ENCODE measurements at regions not wholly inside any gene's neighbourhood (a gene's known extent, or its start where the extent isn't known, plus 50 kb on each side); places are given as distances from the start of the nearest gene placed in this dataset.

GRCh38 chr13:59570204-59570603 lies 593.5 kb downstream of the DIAPH3 start:
- no peak overlapping the region for H3K4me2 ChIP-seq (ENCODE audit: insufficient read depth, insufficient read length, low read length)
- Mint-ChIP-seq H3K4me1 (peaks cover 3 to 16% of the 10 kb centered on the region in 2 experiments), H3K36me3 (ENCODE audit: insufficient read depth in 1 of 3, low read depth in 3 of 3) (peaks cover 0 to 30% (median 12%) of the 10 kb centered on the region in 3 experiments; a peak in 6 of 7 replicates), H3K4me3 (no peak overlapping the region), H3K27ac (no peak overlapping the region), H3K9me3 (peaks cover 21 to 23% of the 10 kb centered on the region in 2 experiments), H3K27me3 (ENCODE audit: low read depth) (peaks cover 1% of the 10 kb centered on the region; the same call in 1 of the 2 replicates)
- no peak overlapping the region for H3K14ac ChIP-seq (ENCODE audit: insufficient read depth, low read length)
- H2BK20ac ChIP-seq (ENCODE audit: low read depth, low read length, poor library complexity, severe bottlenecking) = no peak overlapping the region
- no peak overlapping the region for H3K4ac ChIP-seq (ENCODE audit: low read depth, low read length)
- H2AK5ac ChIP-seq (ENCODE audit: insufficient read length, low read length) = no peak overlapping the region
- TF ChIP-seq CTCF (conservative IDR thresholded peaks at IDR 0.05) = no peak
- no peak overlapping the region for H4K8ac ChIP-seq (replicated peaks; ENCODE audit: insufficient read length, low read depth, low read length)
- no peak overlapping the region for H3K23ac ChIP-seq (ENCODE audit: insufficient read length, low read depth, low read length)
- no CpG with 5 or more reads among the region's 3 CpGs for WGBS (ENCODE audit: extremely low coverage, insufficient read length, low lambda C conversion rate)
- no peak overlapping the region for H4K5ac ChIP-seq (ENCODE audit: insufficient read length, low read depth, low read length)
- H4K91ac ChIP-seq (ENCODE audit: insufficient read length, low read depth, low read length) = no peak overlapping the region
- no peak overlapping the region for H2BK12ac ChIP-seq (ENCODE audit: insufficient read length, low read depth, low read length)
- H2BK15ac ChIP-seq (ENCODE audit: low read depth, low read length) = no peak overlapping the region
- H3T11ph ChIP-seq (ENCODE audit: low read length) = no peak overlapping the region
- H3K56ac ChIP-seq (ENCODE audit: insufficient read length, low read depth, low read length) = no peak overlapping the region
- H3K79me1 ChIP-seq (ENCODE audit: insufficient read depth, low read depth, low read length, poor library complexity, severe bottlenecking) = no peaks in the 10 kb centered on the region
- H3K23me2 ChIP-seq (ENCODE audit: insufficient read length, low read depth, low read length, poor library complexity, severe bottlenecking) = no peaks in the 10 kb centered on the region
- H3K9ac ChIP-seq (ENCODE audit: extremely low read depth, insufficient read length, low read length) = no peak overlapping the region
- no peaks in the 10 kb centered on the region for H3K27me3 ChIP-seq (ENCODE audit: insufficient read depth, low read length)
- H3K79me2 ChIP-seq (ENCODE audit: insufficient read depth, low read length) = no peaks in the 10 kb centered on the region
- DNase-seq = no peak
- no peak overlapping the region for H3K27ac ChIP-seq (ENCODE audit: insufficient read length, low read depth, low read length)
- H3K18ac ChIP-seq (ENCODE audit: insufficient read length, low read depth, low read length) = no peak overlapping the region
- H3K4me1 ChIP-seq (ENCODE audit: insufficient read depth, low read length) = no peaks in the 10 kb centered on the region
- no peaks in the 10 kb centered on the region for H3K9me3 ChIP-seq (ENCODE audit: control insufficient read depth, low read depth, low read length)
- H4K20me1 ChIP-seq (ENCODE audit: control insufficient read depth, insufficient read depth, insufficient read length) = no peaks in the 10 kb centered on the region
- no peak overlapping the region for H2AFZ ChIP-seq (ENCODE audit: low read length)
- no peak overlapping the region for H2BK120ac ChIP-seq (ENCODE audit: low read depth, low read length, poor library complexity, severe bottlenecking)
- H2BK5ac ChIP-seq (ENCODE audit: insufficient read length, low read length) = no peak overlapping the region
